CMK (cell line): ENCODE measurements at regions not wholly inside any gene's neighbourhood (a gene's known extent, or its start where the extent isn't known, plus 50 kb on each side); places are given as distances from the start of the nearest gene placed in this dataset.
"Not testable (repeated sequence)": the region's sequence is repeated elsewhere in the genome, so short reads cannot be mapped to it uniquely, and the experiment has no call there.

Experiments used
- DNase-seq: peaks from one replicate; pipeline ENCODE4 v3.0.0-alpha.2; 2010; ENCODE audit warnings: low read depth

- no peak for DNase-seq
These were observed 386.9 kb downstream of the PREX1 start for GRCh38 chr20:48440916-48441315.

- DNase-seq = not testable (repeated sequence)
These were observed 387.5 kb downstream of the PREX1 start for GRCh38 chr20:48440261-48440660.

- DNase-seq = no peak
These were observed 390.7 kb downstream of the PREX1 start for GRCh38 chr20:48437146-48437545.

- not testable (repeated sequence) for DNase-seq
These were observed 391.2 kb downstream of the PREX1 start for GRCh38 chr20:48436609-48437008.

- no peak for DNase-seq
These were observed 394.6 kb downstream of the PREX1 start for GRCh38 chr20:48433178-48433577.

GRCh38 chr20:48432494-48432832 is 395.3 kb downstream of the PREX1 start:
- no peak for DNase-seq

- no peak for DNase-seq
These were observed 395.9 kb downstream of the PREX1 start for GRCh38 chr20:48431653-48432493.

- DNase-seq = no peak
These were observed 401.2 kb downstream of the PREX1 start for GRCh38 chr20:48426630-48427029.

- no peak for DNase-seq
These were observed 401.8 kb downstream of the PREX1 start for GRCh38 chr20:48425817-48426612.

- DNase-seq = no peak
These were observed 402.5 kb downstream of the PREX1 start for GRCh38 chr20:48425321-48425720.

- no peak for DNase-seq
These were observed 405.4 kb downstream of the PREX1 start for GRCh38 chr20:48422242-48422960.

GRCh38 chr20:48421547-48421946 is 406.3 kb downstream of the PREX1 start:
- no peak for DNase-seq

GRCh38 chr20:48420176-48420575 is 407.6 kb downstream of the PREX1 start:
- DNase-seq = no peak

GRCh38 chr20:48419173-48419572 is 408.6 kb downstream of the PREX1 start:
- DNase-seq = no peak

GRCh38 chr20:48416002-48416401 is 411.8 kb downstream of the PREX1 start:
- no peak for DNase-seq

GRCh38 chr20:48414786-48415185 is 413.0 kb downstream of the PREX1 start:
- no peak for DNase-seq

GRCh38 chr20:48411919-48412522 is 415.8 kb downstream of the PREX1 start:
- no peak for DNase-seq

- DNase-seq = no peak
These were observed 416.6 kb downstream of the PREX1 start for GRCh38 chr20:48411245-48411644.

GRCh38 chr20:48409055-48409615 is 418.7 kb downstream of the PREX1 start:
- no peak for DNase-seq

- no peak for DNase-seq
These were observed 420.1 kb downstream of the PREX1 start for GRCh38 chr20:48407710-48408109.

- no peak for DNase-seq
These were observed 420.9 kb downstream of the PREX1 start for GRCh38 chr20:48406912-48407340.

- no peak for DNase-seq
These were observed 421.3 kb downstream of the PREX1 start for GRCh38 chr20:48406498-48406897.
